ENCODE measurements at regions not wholly inside any gene's neighbourhood (a gene's known extent, or its start where the extent isn't known, plus 50 kb on each side); places are given as distances from the start of the nearest gene placed in this dataset.

GRCh38 chr5:52517667-52518066, 270.0 kb upstream of the ITGA1 start:
- TF ChIP-seq CTCF (IDR thresholded peaks at IDR 0.05; ENCODE audit: poor library complexity): no peak
- TF ChIP-seq EZH2phosphoT487 (IDR thresholded peaks at IDR 0.05; ENCODE audit: low read depth, severe bottlenecking, unreplicated experiment): no peak

Data from hepatocyte (in vitro differentiated cells).